Esophagus squamous epithelium (tissue), 5 donors: ENCODE measurements at regions not wholly inside any gene's neighbourhood (a gene's known extent, or its start where the extent isn't known, plus 50 kb on each side); places are given as distances from the start of the nearest gene placed in this dataset.

ENCODE experiments used
- DNase-seq: peaks from one replicate; lab custom pipeline; 2025; lab: John Stamatoyannopoulos, UW
- H3K27ac ChIP-seq, 4 donors: fragments of 200-600 bp; sonication (generic); one replicate each; pipeline ENCODE4 v1.5.1; 2016 to 2019; ENCODE audit warnings: mild to moderate bottlenecking in 1 of 4
- H3K27me3 ChIP-seq, 4 donors: fragments of 200-600 bp; sonication (generic); 1 replicate in 3 of 4; 2 replicates in 1 of 4; pipeline versions ENCODE4 v1.5.1 to v1.6.0; 2017 to 2021; ENCODE audit warnings: antibody characterized with exemption in 1 of 4
- H3K36me3 ChIP-seq, 3 donors: fragments of 200-600 bp; sonication (generic); one replicate each; pipeline ENCODE4 v1.5.1; 2016 to 2019
- H3K4me1 ChIP-seq, 3 donors: fragments of 200-600 bp; sonication (generic); one replicate each; pipeline ENCODE4 v1.5.1; 2017 to 2019
- H3K4me3 ChIP-seq, 4 donors: fragments of 200-600 bp; sonication (generic); 1 replicate in 3 of 4; 2 replicates in 1 of 4; pipeline ENCODE4 v1.5.1; 2016 to 2019; ENCODE audit warnings: mild to moderate bottlenecking in 2 of 4, moderate library complexity in 1 of 4
- H3K9me3 ChIP-seq, 3 donors: fragments of 200-600 bp; sonication (generic); one replicate each; pipeline ENCODE4 v1.5.1; 2016 to 2019
- POLR2A ChIP-seq, 4 donors: fragments of 450-650 bp; IDR thresholded peaks; one replicate each; pipeline ENCODE4 v1.6.1; 2017; ENCODE audit warnings: antibody characterized with exemption in 4 of 4, mild to moderate bottlenecking in 4 of 4, moderate library complexity in 3 of 4
- WGBS, 2 donors: methylation state at CpG; one replicate each; pipeline ENCODE4 v1.1.5; 2018; 5-methylcytosine and 5-hydroxymethylcytosine counted together
- intact Hi-C: fragments of 100-400 bp; cut with DNase I; formaldehyde crosslinking; loops from one replicate; pipeline ENCODE4 v1.15.0; 2022
- TF ChIP-seq, protein P1 (sequence below), 6 experiments: fragments of 450-650 bp in 4 of 6; fragments of 200-600 bp in 2 of 6; sonication (generic) in 2 of 6; IDR thresholded peaks; one replicate each; pipeline ENCODE4 v1.5.1; 2016 to 2019; ENCODE audit warnings: antibody characterized with exemption in 6 of 6, mild to moderate bottlenecking in 4 of 6, moderate library complexity in 4 of 6
- donor health status: DM: yes; HTN: yes; CAD: no.

DNA sequence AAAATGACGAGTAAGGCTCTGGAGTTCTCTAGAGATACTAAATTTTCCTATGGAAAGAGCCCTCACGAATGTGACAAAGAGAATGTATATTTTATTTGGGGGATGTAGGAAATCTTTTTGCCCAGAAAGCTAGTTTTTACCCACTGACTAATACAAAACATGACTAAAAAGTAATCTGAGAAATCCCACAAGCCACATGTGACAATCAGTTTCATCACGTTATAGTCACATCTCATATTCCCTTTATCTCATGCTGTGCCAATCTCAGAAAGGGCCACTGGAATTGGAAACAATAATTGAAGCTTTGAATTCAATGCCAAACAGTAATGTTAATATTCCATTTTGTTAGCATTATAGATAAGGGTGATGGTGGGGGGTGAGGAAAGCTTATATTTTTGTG, 509.0 kb upstream of the GOLIM4 start:
- Histone ChIP-seq H3K4me3 (no peak overlapping the region), H3K9me3 (no peaks in the 10 kb centered on the region), H3K4me1 (no peaks in the 10 kb centered on the region), H3K27me3 (no peaks in the 10 kb centered on the region), H3K27ac (no peak overlapping the region), H3K36me3 (no peaks in the 10 kb centered on the region)
- WGBS, 2 donors: 70 to 71% methylated on average over 3 of the region's 3 CpGs
- intact Hi-C loops: no loop called here
- TF ChIP-seq, protein P1, sequence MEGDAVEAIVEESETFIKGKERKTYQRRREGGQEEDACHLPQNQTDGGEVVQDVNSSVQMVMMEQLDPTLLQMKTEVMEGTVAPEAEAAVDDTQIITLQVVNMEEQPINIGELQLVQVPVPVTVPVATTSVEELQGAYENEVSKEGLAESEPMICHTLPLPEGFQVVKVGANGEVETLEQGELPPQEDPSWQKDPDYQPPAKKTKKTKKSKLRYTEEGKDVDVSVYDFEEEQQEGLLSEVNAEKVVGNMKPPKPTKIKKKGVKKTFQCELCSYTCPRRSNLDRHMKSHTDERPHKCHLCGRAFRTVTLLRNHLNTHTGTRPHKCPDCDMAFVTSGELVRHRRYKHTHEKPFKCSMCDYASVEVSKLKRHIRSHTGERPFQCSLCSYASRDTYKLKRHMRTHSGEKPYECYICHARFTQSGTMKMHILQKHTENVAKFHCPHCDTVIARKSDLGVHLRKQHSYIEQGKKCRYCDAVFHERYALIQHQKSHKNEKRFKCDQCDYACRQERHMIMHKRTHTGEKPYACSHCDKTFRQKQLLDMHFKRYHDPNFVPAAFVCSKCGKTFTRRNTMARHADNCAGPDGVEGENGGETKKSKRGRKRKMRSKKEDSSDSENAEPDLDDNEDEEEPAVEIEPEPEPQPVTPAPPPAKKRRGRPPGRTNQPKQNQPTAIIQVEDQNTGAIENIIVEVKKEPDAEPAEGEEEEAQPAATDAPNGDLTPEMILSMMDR (IDR thresholded peaks at IDR 0.05): no peak
- no peak for TF ChIP-seq POLR2A (IDR thresholded peaks at IDR 0.05)
- DNase-seq: no peak

DNA sequence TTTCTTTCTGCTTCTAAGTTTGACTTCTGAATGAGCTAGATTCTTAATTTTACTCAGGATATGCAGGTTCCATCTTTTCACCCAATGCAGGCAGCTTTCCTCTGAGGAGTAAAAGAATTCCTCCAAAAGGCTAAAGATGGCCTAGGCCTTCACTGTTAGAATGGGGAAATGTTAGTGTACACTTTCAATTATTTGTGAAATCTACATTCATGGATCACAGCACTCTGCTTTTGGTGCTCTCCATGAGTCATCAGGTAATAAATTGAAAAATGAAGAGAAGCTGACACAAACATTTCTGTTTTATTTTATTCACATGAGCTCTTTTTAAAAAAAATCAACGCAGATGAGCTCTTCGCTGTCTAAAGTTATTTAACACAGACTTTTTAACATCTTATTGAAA, 502.5 kb upstream of the GOLIM4 start:
- no peak for DNase-seq
- no peaks in the 10 kb centered on the region for H3K4me1 ChIP-seq
- intact Hi-C loops: no loop called here
- no peaks in the 10 kb centered on the region for H3K36me3 ChIP-seq
- no peak overlapping the region for H3K27ac ChIP-seq
- no peak overlapping the region for H3K4me3 ChIP-seq
- TF ChIP-seq, protein P1 (IDR thresholded peaks at IDR 0.05): no peak
- no peak for TF ChIP-seq POLR2A (IDR thresholded peaks at IDR 0.05)
- no peaks in the 10 kb centered on the region for H3K27me3 ChIP-seq
- 78 to 81% methylated on average over 2 of the region's 2 CpGs for WGBS, 2 donors
- no peaks in the 10 kb centered on the region for H3K9me3 ChIP-seq

DNA sequence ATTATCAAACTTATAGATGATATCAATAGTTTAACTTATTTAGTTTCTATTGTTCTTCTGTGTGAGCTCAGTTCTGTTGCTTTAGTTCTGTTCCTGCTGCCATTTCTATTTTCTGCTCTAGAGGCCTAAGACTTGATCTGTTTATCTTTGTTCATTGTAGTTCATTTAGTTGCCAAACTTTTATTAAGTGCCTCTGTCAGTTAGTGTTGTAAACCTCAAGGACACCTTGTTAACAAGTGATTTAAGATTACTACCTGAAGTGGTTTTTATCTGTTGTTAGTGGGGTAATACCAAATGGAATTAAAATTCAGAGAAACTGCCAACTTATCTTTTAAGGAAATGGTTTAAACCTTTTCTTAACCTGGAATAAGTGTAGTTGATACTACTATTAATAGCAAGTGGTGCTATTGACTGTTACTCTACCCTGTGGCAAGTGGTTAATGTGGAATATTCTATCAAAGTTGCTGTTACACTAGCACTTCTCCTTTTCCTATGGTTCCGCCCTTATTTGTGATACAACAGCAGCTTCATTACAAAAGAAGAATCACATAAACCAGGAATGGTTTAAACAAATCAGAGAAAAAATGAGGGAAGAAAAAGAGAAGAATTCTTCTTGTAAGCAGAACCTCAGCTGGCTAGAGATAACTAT, 500.6 kb upstream of the GOLIM4 start:
- H3K9me3 ChIP-seq: no peaks in the 10 kb centered on the region
- H3K27me3 ChIP-seq: no peaks in the 10 kb centered on the region
- no peak for DNase-seq
- no peak overlapping the region for H3K4me3 ChIP-seq
- intact Hi-C loops: no loop called here
- no peak overlapping the region for H3K27ac ChIP-seq
- TF ChIP-seq, protein P1 (IDR thresholded peaks at IDR 0.05): no peak
- TF ChIP-seq POLR2A (IDR thresholded peaks at IDR 0.05): no peak
- no peaks in the 10 kb centered on the region for H3K4me1 ChIP-seq
- 73 to 78% methylated on average over 1 of the region's 1 CpG for WGBS, 2 donors
- no peaks in the 10 kb centered on the region for H3K36me3 ChIP-seq

DNA sequence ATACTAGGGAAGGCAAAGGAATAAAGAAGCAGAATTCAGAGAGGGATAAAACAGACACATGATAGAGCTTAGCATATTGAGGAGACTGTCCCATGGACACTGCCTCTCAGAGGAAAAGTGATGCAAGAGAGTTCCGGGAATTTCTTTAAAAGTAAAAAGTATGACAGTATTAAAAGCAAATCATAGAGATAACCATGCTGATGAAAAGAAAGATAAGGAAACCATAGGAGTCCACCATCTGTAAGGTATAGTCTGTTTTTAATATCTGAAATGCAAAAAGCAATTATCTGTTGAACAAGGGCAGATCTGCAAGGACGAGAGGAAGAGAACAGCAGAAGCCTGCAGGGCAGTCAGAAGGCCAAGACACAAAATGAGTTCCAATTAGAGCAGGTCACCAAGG, 495.9 kb upstream of the GOLIM4 start:
- no peaks in the 10 kb centered on the region for H3K4me1 ChIP-seq
- no peak overlapping the region for H3K4me3 ChIP-seq
- 65 to 67% methylated on average over 2 of the region's 2 CpGs for WGBS, 2 donors
- intact Hi-C loops: no loop called here
- H3K36me3 ChIP-seq: no peaks in the 10 kb centered on the region
- H3K27ac ChIP-seq: no peak overlapping the region
- H3K27me3 ChIP-seq: no peaks in the 10 kb centered on the region
- TF ChIP-seq, protein P1 (IDR thresholded peaks at IDR 0.05): no peak
- no peak for TF ChIP-seq POLR2A (IDR thresholded peaks at IDR 0.05)
- no peaks in the 10 kb centered on the region for H3K9me3 ChIP-seq
- no peak for DNase-seq

DNA sequence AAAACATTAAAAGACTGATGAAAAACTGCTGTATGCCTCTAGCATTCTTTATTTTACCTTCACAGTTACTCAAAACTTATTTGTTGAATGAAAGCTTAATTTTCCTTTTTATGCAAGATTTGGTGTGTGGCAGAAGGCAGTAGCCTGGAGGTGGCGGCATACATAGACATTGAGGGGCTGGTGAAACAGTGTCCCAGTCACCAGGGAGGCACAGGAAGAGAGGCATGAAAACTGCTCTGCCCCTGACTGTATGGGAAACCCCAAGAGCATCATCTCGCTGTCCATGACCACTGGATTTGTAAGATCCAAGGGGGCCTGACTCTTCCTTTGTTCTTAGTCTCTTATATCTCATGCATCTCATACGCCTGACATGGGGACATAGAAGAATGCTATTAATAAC, 493.7 kb upstream of the GOLIM4 start:
- Histone ChIP-seq H3K4me1 (no peaks in the 10 kb centered on the region), H3K27ac (no peak overlapping the region), H3K9me3 (no peaks in the 10 kb centered on the region), H3K36me3 (no peaks in the 10 kb centered on the region), H3K4me3 (no peak overlapping the region), H3K27me3 (no peaks in the 10 kb centered on the region)
- DNase-seq: no peak
- intact Hi-C loops: no loop called here
- TF ChIP-seq, protein P1 (IDR thresholded peaks at IDR 0.05): no peak
- no peak for TF ChIP-seq POLR2A (IDR thresholded peaks at IDR 0.05)
- 66 to 76% methylated on average over 3 of the region's 3 CpGs for WGBS, 2 donors
